HG03045 (cell line): ENCODE measurements at regions not wholly inside any gene's neighbourhood (a gene's known extent, or its start where the extent isn't known, plus 50 kb on each side); places are given as distances from the start of the nearest gene placed in this dataset.

Experiments
- ATAC-seq: cut with Tn5 transposase; IDR thresholded peaks from one replicate; pipeline ENCODE4 v1.9.1; 2021; ENCODE audit warnings: mild to moderate bottlenecking, moderate library complexity; ENCODE audit not compliant: unreplicated experiment

DNA sequence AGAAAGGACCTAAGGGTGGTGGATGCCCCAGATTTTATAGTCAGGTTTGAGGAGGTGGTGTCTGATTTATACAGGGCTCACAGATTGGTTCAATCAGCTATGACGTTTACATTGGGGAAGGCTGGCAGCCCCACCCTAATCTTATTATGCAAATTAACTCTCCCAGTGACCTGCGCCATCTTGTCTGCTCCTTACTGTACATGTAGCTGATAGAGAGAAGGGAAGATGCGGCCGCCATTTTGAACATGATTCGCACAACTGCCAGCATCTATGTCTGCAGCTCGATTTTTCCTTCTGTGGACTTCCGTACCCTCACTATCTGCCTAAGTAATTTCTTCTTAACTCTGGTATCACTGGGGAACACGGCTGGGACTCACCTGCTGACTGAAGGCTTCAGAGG is 619.0 kb upstream of the DPP6 start:
- ATAC-seq, result no peak

DNA sequence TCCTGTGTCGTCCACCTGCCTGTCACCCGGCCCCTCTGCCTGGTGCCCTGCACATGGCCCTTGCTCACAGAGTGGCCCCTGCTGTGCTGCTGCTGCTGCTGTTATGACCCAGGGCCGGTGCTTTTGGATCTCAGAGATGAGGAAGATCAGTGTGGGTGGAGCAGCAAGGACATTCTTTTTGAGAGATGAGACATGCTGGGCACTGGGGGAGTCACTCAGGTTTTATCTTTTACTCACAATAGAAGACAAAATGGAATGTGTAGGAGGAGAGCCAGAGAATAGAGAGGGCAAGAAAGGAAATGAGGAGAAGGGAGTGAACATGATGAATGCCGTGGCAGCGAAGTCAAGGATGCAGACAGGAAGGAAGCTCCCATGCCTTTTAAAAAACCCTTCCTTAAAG is 611.5 kb upstream of the DPP6 start:
- no peak for ATAC-seq

DNA sequence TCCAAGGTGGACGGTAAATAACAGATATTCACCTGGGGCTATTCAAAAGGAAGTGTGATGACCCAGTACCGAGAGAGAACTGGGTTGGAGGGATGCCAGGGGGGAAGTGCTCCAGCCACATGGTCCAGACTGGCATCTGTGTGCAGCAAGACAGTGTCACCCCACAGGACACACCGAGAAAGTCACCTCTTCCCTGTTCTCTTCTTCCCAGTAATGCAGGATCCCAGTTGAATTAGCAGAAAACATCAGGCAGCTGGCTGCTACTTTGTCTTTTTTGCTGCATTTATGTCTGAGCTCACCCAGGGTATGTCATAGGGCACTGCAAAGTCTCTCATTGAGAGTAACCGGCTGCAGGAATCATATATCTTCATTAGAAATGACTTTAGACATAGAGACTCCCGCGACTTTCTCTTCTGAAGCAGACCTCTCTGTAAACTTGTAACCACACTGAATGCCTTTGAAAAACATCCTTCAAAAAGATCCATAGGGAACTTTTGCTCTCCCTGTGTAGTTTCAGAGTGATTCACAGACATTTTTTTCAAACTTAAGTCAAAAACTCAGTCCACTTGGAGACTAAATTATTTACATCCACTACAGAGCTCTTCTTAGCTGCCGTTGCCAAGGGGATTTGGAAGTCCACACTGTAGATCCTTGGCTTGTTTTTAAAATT is 609.0 kb upstream of the DPP6 start:
- no peak for ATAC-seq

DNA sequence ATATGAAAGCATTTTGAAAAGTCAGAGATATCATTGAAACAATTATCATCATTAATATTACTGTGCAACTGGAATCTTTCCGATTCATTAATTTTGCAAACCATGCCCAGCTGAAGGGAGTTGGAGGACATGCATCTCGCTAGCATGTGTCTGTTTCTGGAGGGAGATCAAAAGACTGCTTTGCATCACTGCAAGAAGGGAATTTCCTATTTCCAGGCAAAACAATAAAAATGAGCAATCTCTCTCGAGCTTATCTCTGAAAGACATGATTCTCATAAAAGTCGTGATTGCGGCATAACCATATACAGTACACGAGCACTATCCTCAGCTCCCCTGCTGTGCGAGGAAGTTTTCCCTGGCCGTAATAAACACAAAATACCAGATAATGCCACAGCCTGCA is 607.6 kb upstream of the DPP6 start:
- no peak for ATAC-seq

DNA sequence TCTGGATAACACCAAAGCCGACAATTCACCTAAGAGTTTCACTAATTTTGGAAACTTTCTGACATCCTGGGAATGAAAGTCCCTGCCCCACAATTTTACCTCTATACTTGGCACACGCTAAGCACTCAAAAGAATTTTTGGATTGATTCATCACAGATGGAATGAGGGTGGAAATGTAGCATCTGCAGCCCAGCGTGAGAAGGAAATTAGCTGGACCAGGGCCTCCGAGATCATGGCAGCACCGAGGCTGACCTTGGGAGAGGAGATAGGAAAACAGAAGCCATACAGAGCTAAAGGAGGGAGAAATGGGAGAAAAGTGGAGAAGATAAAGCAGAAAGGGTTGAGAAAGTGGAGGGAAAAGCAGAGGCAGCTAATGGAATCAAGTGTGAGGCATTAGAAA is 606.6 kb upstream of the DPP6 start:
- ATAC-seq, result no peak

DNA sequence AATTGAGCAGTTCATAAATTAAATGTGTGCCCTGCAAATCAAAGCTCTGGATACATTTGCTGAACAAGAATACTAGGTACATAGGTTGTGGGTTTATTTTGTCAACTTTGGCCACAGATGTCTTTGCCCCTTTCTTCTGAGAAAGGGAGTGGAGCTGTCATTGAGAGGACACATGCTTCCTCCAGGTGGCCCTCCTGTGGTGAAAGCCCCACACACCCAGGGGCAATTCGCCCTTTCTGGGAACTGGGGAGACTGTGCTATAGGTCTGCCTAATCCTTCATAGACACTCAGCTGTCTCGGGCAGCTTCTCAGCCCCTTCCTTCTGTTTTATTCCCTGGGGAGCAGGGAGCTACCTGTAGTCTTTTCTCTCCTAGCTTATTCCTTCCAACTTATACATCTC is 605.7 kb upstream of the DPP6 start:
- ATAC-seq, result no peak

DNA sequence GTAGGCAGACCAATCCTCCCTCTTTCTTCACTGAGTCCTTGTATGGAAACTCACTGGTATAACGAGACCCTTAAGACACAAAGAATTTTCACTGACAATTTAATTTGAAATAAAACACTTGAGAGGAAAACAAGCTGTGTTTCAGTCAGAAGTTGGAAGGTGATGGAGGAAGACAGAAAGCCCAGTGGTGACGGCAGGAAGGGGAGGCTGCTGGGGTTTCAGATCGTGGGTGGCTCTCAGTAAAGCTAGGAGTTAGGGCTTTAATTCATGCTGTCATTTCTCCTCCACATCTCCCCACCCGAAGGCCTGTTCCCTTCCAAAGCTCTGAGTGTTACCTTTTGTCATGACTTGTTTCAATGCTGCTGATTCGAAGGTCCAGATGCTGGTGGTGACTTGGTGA is 605.2 kb upstream of the DPP6 start:
- no peak for ATAC-seq

DNA sequence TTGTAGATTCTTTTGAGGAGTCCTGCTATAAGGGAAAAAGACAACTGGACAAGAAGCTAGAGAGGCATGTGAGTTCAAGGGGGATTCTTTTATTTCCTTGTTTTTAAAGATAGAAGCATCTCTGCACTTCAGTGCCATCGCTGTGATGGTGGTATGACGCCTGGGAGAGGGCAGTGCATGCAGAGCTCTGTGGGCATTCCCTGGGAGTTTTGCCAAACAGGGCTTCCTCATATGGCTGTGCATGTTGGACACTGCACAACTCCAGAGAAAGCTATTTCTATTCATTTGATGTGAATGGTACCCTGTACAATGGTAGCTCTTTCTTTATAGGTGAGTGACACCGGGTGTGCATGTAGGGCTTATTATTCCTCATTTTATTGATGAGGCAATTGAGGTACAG is 599.5 kb upstream of the DPP6 start:
- no peak for ATAC-seq

DNA sequence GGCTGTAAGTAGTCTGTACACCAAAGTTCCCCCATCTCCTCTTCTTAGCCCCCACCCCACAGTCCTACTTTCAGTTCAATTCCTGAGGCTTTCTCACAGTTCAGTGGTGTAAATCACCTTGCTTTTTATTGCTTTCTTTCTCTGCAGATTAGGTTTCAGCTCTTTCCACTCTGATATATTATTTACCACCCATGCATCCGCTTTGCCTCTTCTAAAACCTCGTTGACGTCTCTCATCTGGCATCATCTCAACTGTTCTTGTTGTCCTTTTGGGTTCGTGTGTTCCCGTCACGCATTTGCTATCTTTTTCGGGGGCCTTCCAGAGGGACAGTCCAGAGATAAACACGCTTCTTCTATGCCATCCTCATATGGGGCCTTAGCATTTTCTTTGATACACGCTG is 597.9 kb upstream of the DPP6 start:
- ATAC-seq, result no peak

DNA sequence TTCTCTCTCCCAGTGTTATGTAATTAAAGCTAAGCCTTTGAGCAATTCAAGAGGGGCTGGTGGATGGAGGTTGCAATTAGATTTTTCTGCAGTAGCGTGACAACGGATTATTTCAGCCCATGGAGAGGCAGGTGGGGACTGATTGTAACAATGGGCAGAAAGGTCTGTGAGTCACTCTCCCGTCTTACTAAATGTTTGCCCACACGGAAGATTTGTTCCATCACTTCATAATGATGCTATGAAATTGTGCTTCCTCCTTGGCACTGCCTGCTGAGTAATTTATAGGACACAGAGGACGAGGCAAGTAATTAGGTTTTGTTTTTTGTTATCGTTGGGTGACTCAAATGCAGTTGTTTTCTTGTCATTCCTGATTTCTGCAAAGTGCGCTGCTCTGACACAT is 594.5 kb upstream of the DPP6 start:
- ATAC-seq, result no peak

DNA sequence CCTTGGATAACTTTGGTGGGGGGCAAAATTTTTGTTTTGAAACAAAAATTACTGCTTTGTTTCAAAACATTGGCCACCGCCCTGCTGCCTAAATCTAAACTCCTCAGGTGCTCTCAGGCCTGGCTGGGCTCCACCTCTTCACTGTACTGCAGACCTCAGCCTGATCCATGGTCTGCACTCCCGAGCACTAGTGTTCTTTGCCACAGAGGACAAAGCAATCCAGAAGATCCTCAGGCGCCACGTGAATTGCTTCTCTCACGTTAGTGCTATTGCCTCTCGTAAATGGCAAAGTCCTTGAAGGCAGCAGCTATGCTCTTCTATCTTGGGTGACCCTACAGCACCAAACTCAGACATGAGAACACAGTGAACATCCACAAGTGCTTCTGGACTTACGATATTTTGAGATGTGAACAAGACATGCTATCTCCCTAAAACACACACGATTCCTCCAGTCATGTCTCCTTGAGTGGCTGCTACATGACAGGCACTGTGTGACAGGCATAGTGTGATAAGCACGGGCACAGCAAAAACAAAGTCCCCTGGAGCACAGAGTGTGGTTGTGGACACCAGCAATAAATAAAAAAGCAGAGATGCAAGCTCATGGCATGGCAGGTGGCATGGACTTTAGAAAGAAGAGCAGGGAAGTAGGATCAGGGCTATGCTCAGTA is 582.1 kb upstream of the DPP6 start:
- ATAC-seq, result no peak

DNA sequence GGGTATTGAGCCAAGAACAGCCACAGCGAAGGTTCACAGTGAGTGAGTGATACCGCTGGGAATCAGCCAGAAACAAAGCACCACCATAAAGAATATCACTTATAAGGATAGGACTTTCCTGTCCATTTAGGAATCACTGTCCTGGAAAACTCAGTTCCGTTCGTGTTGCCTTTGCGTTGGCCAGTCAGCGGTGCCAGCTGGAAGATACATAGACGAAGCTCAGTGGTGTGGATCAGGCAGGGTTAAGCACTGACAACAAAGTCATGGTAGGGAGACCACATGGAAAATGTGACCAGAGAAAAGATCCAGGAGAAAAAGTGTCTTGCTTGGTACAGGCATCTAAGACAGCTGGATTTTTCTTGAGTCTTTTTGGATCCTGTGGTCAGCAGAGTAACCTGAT is 579.7 kb upstream of the DPP6 start:
- ATAC-seq, result no peak

DNA sequence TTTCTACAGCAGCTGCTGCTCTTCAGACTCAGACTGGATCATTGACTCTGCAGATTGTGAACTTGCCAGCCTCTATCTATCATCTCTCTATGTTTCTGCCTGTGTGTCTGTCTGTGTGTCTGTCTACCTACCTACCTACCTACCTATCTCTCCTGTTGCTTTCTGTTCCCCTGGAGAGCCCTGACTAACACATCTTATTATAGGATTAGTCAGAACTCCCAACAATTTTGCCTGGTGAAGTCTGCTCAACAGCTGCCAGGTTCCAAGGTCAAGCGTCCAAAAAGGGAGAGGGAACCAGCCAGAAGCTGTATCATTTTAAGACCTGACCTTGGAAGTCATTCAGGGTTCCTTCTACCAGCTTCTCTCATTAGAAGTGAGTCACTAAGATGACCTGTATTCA is 579.0 kb upstream of the DPP6 start:
- no peak for ATAC-seq

DNA sequence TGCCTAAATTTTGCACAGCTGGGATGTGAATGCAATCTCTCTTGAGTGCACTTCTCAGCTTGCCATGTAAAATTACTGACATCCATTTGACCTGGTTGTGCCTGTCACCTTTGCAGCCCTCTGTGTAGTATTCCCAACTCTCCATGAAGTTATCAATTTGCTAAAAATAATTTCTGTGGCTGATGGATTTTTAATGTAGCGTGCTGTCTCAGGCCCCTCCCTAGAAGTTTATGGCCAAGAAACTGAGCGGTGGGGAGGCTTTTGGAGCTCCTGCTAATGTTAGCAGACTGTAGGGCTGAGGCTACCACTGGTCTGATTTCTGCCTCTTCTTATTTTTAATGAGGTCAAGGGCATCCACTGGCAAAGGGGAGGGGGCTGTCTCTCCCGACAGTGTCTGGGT is 577.0 kb upstream of the DPP6 start:
- ATAC-seq, result no peak

DNA sequence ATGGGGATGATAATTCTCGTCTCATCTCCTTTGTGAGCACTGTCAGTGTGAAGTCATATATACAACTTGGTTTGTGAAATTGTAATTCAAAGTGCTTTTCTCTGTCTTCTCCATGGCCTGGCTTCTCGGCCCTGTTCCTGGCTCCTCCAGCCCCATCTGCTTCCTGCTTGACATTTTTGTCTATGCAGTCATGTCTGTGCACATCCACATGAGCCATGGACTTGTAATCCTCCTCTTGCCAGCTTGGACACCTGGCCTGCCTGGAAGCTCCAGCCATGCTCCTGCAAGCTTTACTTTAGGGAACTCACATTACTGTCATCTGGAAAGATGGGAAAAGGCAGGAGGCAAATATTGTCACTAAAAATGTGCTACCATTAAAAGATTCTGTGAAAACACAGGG is 576.0 kb upstream of the DPP6 start:
- ATAC-seq, result no peak

DNA sequence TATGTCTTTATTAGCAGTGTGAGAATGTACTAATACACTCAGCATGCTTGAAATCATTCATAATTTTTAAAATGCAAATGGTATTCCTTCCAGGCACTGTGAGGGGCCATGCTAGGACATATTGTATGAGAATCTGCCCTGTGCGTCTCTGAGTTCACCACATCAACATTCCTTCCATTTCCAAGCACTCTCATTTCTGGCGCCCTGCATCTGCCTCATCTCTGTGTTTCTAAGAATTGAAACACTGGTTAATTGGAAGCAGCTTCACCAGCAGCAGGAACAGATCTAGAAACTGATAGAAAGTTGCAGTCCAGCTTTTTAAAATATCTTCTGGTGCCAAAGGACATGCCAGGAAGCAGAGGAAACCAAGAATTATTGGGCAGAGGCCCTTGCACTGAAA is 555.9 kb upstream of the DPP6 start:
- ATAC-seq, result no peak

DNA sequence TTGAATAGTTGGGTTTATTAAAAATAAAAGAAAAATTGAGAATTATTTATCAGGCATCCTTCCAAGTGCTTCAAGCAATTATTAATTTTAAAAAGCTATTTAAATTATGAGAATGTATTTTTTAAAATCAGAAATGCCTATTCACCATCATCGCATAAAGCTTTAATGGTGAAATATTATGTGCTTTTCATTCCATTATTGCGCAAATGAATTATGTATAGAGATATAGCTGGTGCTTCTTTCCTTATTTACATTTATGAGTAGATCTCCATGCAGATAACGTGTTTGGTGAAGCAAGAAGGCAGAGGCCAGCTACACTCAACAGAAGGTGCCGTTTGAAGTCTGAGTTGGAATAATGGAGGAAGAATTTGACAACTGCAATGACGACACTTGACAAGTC is 549.1 kb upstream of the DPP6 start:
- no peak for ATAC-seq

DNA sequence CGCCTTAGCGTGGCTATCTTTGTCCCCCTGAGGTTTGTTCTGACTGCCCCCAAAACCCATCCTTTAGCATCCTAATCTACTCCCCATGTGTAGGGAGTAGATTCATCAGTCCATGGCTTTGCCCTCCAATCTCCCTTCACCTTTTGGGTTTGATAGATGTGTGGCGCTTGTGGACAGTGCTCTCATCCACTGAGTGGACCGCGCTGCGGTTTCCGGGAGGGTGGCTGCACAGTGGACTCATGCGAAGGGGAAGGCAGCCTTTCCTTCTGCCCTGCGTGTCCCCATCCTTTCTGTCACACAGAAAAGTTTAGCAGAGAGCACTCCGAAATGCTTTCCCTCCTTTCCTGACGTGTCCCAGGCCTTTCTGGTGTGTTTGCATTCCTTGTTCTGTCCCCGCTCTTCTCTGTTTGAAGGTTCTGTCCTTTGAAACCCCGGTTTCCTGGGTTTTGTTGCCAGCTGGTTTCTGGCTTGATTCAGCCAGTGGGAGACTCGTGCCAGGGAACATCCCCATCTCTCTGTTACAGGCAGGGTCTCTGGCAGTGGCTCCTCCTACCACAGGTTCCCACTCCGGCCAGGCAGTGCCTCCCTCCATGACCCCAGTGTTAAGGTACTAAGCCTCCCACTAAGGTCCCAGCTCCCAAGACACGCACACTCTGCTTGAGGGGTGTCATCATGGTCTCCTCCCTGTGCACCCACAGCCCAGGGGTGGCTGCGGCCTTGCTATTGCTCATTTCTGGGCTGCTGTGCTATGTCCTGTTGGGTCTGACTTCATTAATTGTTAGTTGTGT is 547.7 kb upstream of the DPP6 start:
- no peak for ATAC-seq

DNA sequence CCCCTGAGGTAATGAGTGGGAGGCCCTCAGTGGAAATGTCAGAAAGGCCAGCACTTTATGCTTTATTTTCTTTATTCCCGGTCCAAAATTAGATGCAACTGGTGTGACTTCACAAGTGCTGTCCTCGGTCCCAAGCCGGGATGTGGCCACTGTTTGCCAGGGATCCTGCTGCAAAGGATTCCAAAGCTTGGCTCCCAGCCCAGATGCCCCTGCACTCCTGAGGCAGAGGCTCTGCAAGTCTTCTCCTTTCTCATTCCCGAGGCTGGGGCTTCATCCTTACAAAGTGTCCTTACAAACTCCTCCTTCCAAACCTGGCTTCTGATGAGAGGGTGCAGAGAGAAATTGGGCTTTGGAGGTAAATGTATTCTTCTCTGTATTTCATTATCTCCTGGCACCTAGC is 544.3 kb upstream of the DPP6 start:
- no peak for ATAC-seq

DNA sequence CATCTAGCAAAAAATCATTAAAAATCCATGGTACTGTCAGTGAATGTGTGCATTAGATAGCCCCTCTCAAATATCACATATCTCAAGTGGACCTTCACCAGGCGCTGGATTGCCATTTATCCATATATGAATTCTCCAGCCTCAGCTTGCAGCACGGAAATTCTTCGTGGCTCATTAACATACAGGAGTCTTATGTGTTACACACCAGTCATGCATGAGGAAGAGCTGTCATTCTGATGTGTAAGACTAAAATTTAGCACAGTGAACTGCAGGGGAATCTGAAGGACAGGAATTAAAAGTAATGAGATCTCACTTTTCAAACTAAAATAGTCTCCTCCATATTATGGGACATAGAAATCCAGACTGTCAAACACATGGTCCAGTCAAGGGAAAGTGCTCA is 542.4 kb upstream of the DPP6 start:
- ATAC-seq, result no peak

DNA sequence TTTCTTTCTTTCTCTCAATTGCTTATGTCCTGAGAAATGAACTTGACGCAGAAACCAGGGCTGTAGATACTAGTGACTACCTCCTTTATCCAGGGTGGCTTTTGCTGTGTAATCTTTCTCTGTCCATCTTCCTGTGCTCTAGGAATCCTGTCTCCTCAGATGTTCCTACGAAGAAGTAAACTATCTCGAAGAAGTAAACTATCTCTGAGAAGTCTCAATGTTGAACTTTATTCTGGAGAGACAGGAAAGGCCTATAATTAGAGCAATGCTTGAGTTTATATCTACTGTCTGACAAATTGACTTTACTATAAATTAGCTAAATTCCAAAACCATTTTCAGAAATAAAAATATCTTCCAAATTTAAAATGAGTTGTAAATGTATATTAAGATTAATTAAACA is 541.5 kb upstream of the DPP6 start:
- no peak for ATAC-seq

DNA sequence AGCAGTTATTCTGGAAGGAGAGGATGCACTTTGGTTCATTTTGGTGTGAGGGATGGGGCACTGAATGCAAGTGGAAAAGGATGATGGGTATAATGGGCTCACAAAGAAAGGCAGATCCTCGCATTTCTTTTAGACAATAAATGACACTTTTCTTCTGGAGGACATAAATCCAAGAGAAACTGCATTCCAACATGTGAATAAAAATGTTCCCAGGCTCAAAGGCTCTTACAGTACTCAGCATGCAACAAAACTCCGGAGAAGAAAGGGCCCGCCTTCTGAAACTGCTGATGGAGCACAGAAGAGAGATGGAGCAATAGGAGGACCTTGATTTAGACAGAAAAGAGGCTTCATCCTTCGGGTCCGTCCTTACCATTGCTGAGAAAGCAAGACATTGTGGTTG is 538.2 kb upstream of the DPP6 start:
- no peak for ATAC-seq
